Left lung (tissue), 4 donors: ENCODE measurements at regions not wholly inside any gene's neighbourhood (a gene's known extent, or its start where the extent isn't known, plus 50 kb on each side); places are given as distances from the start of the nearest gene placed in this dataset.

Source experiments
- ATAC-seq: fragments of 200-7000 bp; cut with Tn5 transposase; one replicate; pipeline ENCODE4 v1.9.1; 2020; ENCODE audit warnings: moderate library complexity
- DNase-seq, 4 donors: peaks; one replicate each; pipeline ENCODE4 v3.0.0-alpha.2; 2013 to 2020
- H3K27ac ChIP-seq, 2 donors: fragments of 200-600 bp; sonication (generic) in 1 of 2; one replicate each; pipeline versions ENCODE4 v1.5.0 to v1.8.0; 2020 to 2021
- H3K27me3 ChIP-seq, 2 donors: fragments of 200-600 bp; sonication (generic) in 1 of 2; one replicate each; pipeline versions ENCODE4 v1.5.0 to v1.8.0; 2020 to 2021
- H3K36me3 ChIP-seq, 2 donors: fragments of 200-600 bp; sonication (generic) in 1 of 2; one replicate each; pipeline versions ENCODE4 v1.5.0 to v1.8.0; 2020 to 2021
- H3K4me1 ChIP-seq, 2 donors: fragments of 200-600 bp; one replicate each; pipeline ENCODE4 v1.8.0; 2021
- H3K4me3 ChIP-seq, 2 donors: fragments of 200-600 bp; sonication (generic) in 1 of 2; one replicate each; pipeline versions ENCODE4 v1.5.0 to v1.8.0; 2020 to 2021; ENCODE audit warnings: mild to moderate bottlenecking in 1 of 2
- H3K9me3 ChIP-seq, 2 donors: fragments of 200-600 bp; sonication (generic) in 1 of 2; one replicate each; pipeline versions ENCODE4 v1.5.0 to v1.8.0; 2020 to 2021
- CTCF ChIP-seq, 2 donors: fragments of 200-600 bp; sonication (generic) in 1 of 2; IDR thresholded peaks; one replicate each; pipeline versions ENCODE4 v1.5.0 to v1.8.0; 2021; ENCODE audit warnings: antibody characterized with exemption in 2 of 2
- intact Hi-C, 2 donors: fragments of 100-400 bp; cut with DNase I; formaldehyde crosslinking; loops; one replicate each; pipeline versions ENCODE4 v1.11.2 to v1.14.2; 2022
- donor health status: DM: no; HTN: yes; CAD: no.
- donor health status: DM: no; HTN: no; CAD: no.

DNA sequence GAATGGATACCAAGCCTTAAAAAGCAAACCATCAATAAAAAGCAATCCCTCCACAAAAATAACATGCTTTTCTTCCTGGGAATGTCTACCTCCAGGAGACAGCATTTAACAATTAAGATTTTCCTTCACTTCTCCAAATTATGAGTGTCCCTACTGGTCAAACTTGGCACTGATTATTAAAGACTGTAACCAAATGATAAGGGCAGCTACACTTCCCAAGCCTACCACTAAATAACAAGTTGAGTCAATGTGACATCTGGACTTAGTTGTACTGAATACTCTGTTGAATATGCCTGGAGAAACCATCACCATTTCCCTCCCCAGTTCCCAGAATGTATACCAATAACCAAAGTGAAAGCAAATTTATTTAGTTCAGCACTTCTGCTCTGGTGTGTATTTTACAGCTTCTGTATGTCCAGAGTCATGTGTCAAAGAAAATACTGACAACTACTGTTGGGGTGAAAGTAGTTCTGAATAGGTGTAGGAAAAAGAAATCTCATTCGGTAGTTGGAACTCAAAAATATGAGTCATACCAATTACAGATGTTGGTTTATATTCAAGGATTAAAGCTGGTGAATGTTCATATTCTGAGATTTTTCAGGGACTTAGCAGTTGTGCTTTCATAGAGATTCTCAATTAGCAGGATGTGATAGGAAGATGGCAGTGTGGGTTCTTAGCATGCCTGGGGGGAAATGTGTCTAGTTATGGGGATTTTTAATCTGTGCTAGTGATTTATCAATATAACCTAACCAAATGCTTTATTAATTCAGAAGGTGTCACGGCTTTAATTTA lies 1291.6 kb upstream of the GYPC start:
- ATAC-seq = no peak
- TF ChIP-seq CTCF (IDR thresholded peaks at IDR 0.05) = no peak
- no peaks in the 10 kb centered on the region for H3K36me3 ChIP-seq
- no peak overlapping the region for H3K4me3 ChIP-seq
- no peaks in the 10 kb centered on the region for H3K9me3 ChIP-seq
- intact Hi-C loops = no loop called here
- no peak for DNase-seq
- no peaks in the 10 kb centered on the region for H3K27me3 ChIP-seq
- H3K4me1 ChIP-seq = no peaks in the 10 kb centered on the region
- no peak overlapping the region for H3K27ac ChIP-seq

DNA sequence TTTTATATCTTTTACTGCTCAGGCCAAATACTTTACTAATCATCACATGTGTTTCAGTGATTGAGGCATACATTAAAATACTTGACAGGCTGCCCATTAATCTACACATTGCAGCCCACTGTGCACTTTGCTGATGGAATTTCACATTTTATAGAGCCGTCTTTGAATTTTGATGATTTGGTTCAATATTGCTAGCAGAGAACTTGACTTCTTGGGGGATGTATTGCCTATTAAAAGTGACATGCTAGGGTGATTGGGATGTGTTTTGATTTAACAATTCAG lies 1291.0 kb upstream of the GYPC start:
- no peak for TF ChIP-seq CTCF (IDR thresholded peaks at IDR 0.05)
- H3K4me3 ChIP-seq = no peak overlapping the region
- H3K36me3 ChIP-seq = no peaks in the 10 kb centered on the region
- intact Hi-C loops = no loop called here
- H3K27me3 ChIP-seq = no peaks in the 10 kb centered on the region
- DNase-seq (no peak), ATAC-seq (no peak)
- H3K27ac ChIP-seq = no peak overlapping the region
- H3K9me3 ChIP-seq = no peaks in the 10 kb centered on the region
- H3K4me1 ChIP-seq = no peaks in the 10 kb centered on the region

DNA sequence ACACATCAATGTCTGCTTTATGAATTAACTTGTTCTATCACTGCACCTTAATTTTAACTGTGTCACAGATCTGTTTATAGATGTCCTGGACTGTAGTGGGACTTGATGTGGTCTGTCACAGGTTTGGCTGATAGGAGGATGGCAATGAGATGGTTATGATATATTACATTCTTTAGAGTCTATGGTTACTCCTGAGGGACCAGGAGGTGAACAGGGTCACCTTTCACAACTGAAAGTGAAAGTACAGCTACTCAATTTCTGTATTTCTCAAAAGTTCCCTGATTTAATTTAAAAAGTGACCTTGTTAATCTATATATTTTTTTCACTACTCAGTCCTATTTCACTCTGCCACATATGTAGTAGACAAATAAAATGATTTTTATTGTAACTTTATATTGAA lies 1284.1 kb upstream of the GYPC start:
- H3K27me3 ChIP-seq = no peaks in the 10 kb centered on the region
- TF ChIP-seq CTCF (IDR thresholded peaks at IDR 0.05) = no peak
- no peaks in the 10 kb centered on the region for H3K36me3 ChIP-seq
- H3K4me3 ChIP-seq = no peak overlapping the region
- intact Hi-C loops = no loop called here
- no peaks in the 10 kb centered on the region for H3K9me3 ChIP-seq
- H3K27ac ChIP-seq = no peak overlapping the region
- no peak for ATAC-seq
- no peaks in the 10 kb centered on the region for H3K4me1 ChIP-seq
- no peak for DNase-seq

DNA sequence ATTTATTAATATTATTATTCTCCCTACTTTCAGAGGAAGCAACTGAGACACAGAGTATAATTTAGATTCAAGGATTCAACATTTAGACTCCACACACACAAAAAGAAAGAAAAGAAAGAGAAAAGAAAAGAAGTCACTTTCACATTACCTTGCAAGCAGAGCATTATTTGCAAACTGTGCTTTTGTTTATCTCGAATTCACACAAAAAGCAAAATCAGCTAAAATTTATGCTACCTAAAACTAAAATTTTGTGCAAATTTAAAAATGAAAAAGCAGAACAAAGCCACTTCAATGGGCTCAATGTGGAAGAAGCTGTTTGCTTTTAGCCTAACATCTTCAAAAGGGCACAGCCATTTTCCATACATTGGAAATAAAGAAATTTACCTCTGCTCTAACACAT lies 1282.7 kb upstream of the GYPC start:
- ATAC-seq (no peak), DNase-seq (no peak)
- no peak overlapping the region for H3K27ac ChIP-seq
- H3K9me3 ChIP-seq = no peaks in the 10 kb centered on the region
- H3K4me3 ChIP-seq = no peak overlapping the region
- no peaks in the 10 kb centered on the region for H3K36me3 ChIP-seq
- H3K4me1 ChIP-seq = no peaks in the 10 kb centered on the region
- no peak for TF ChIP-seq CTCF (IDR thresholded peaks at IDR 0.05)
- intact Hi-C loops = no loop called here
- no peaks in the 10 kb centered on the region for H3K27me3 ChIP-seq

DNA sequence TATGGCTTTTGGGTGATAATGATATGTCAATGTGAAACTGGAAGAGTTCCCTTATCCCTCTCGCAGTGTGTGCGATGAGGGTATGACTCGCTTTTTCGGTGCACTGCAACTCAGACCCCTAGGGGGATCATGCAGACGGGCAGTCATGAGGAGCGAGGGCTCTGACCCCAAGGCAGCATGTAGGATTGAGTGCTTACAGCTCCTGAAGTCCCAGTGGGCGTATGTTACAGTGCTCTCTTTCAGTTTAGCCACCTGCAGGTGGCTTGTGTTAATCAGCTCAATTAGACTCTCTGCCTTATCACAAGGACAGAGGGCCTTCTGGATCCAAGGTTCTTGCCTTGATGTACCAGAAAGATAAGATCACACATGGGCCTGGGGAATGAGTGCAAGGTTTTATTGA lies 1269.9 kb upstream of the GYPC start:
- Histone ChIP-seq H3K4me1 (no peaks in the 10 kb centered on the region), H3K4me3 (no peak overlapping the region), H3K36me3 (no peaks in the 10 kb centered on the region), H3K9me3 (peaks cover 0 to 7% of the 10 kb centered on the region in 2 donors), H3K27ac (no peak overlapping the region), H3K27me3 (no peaks in the 10 kb centered on the region)
- intact Hi-C loops = no loop called here
- ATAC-seq (no peak), DNase-seq (no peak)
- TF ChIP-seq CTCF (IDR thresholded peaks at IDR 0.05) = no peak
